ENCODE measurements at regions not wholly inside any gene's neighbourhood (a gene's known extent, or its start where the extent isn't known, plus 50 kb on each side); places are given as distances from the start of the nearest gene placed in this dataset.

DNA sequence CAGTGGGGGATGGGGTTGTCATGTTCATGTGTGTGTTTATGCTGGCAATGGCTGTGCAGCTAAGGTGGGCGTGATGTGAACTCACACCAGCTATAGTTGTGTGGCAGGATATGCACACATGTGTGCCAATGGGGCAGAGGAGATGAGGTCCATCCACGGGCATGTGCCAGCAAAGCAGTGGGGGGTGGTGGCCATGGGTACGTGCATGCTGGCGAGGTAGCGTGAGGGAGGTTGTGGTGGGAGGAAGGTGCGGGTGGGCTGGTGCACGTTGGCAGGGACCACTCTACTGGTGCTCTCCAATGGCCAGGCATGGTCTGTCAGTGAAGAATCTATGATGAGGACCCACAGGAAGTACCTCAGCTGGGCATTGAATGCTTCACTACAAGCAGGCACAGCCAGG lies 567.5 kb upstream of the SORCS1 start:
- no peaks in the 10 kb centered on the region for H3K27me3 ChIP-seq (ENCODE audit: control insufficient read depth, insufficient read depth, low read length)
- TF ChIP-seq, protein P1, sequence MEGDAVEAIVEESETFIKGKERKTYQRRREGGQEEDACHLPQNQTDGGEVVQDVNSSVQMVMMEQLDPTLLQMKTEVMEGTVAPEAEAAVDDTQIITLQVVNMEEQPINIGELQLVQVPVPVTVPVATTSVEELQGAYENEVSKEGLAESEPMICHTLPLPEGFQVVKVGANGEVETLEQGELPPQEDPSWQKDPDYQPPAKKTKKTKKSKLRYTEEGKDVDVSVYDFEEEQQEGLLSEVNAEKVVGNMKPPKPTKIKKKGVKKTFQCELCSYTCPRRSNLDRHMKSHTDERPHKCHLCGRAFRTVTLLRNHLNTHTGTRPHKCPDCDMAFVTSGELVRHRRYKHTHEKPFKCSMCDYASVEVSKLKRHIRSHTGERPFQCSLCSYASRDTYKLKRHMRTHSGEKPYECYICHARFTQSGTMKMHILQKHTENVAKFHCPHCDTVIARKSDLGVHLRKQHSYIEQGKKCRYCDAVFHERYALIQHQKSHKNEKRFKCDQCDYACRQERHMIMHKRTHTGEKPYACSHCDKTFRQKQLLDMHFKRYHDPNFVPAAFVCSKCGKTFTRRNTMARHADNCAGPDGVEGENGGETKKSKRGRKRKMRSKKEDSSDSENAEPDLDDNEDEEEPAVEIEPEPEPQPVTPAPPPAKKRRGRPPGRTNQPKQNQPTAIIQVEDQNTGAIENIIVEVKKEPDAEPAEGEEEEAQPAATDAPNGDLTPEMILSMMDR (IDR thresholded peaks at IDR 0.05; ENCODE audit: insufficient read depth, low read length, poor library complexity, severe bottlenecking), result no peak
- DNase-seq (ENCODE audit: low read depth), result no peak
- H3K4me3 ChIP-seq (ENCODE audit: low read depth, low read length), result no peak overlapping the region
- H3K36me3 ChIP-seq (ENCODE audit: control insufficient read depth, insufficient read depth, low read length), result no peaks in the 10 kb centered on the region

- H3K27me3 ChIP-seq (ENCODE audit: control insufficient read depth, insufficient read depth, low read length), result no peaks in the 10 kb centered on the region
- TF ChIP-seq, protein P1 (IDR thresholded peaks at IDR 0.05; ENCODE audit: insufficient read depth, low read length, poor library complexity, severe bottlenecking), result no peak
- no peaks in the 10 kb centered on the region for H3K36me3 ChIP-seq (ENCODE audit: control insufficient read depth, insufficient read depth, low read length)
- H3K4me3 ChIP-seq (ENCODE audit: low read depth, low read length), result no peak overlapping the region
- DNase-seq (ENCODE audit: low read depth), result no peak
Measured at GRCh38 chr10:107728807-107729206, 564.3 kb upstream of the SORCS1 start.

- Histone ChIP-seq H3K4me3 (ENCODE audit: low read depth, low read length) (no peak overlapping the region), H3K36me3 (ENCODE audit: control insufficient read depth, insufficient read depth, low read length) (no peaks in the 10 kb centered on the region), H3K27me3 (ENCODE audit: control insufficient read depth, insufficient read depth, low read length) (no peaks in the 10 kb centered on the region)
- TF ChIP-seq, protein P1 (IDR thresholded peaks at IDR 0.05; ENCODE audit: insufficient read depth, low read length, poor library complexity, severe bottlenecking), result no peak
- DNase-seq (ENCODE audit: low read depth), result peak; percentile 26
Measured at GRCh38 chr10:107727767-107728317, 563.3 kb upstream of the SORCS1 start.

DNA sequence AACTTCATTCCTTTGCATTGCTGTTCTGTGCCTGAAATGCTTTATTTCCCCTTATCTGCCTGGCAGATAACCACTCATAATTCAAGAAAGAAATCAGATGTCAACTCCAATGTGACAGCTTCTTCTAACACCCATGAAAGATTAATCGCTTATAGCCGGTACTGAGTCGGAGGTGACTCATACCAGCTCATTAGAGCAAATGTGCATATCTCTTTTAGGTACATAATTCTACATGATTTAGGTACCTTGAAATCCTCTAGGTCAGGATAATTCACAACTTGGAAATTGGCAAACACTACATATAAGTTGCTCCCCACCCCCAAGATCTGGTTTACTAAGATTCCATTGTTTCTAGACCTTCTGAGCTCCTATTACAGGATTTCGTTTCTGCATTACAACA lies 554.4 kb upstream of the SORCS1 start:
- no peak for DNase-seq (ENCODE audit: low read depth)

DNA sequence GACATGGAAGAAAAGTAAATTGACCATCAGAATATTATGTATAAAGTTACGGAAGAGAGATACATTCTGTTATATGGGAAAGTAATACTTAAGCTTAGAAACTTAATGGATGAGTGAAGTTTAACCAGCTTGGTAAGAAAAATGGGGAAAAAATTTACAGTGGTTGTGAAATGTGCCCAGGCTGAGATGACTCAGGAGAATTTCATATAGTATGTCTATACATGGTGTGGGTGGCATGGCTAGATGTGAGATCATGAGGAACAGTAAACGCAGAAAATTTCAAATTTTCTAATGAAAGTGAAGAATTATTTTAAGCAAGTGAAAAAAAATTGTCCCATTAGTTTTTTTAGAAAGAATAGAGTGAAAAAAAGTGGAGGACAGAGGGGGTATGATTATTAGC lies 552.5 kb upstream of the SORCS1 start:
- no peak for DNase-seq (ENCODE audit: low read depth)

More for the DNA sequence above, 554.4 kb upstream of the SORCS1 start:
- no peaks in the 10 kb centered on the region for H3K36me3 ChIP-seq (ENCODE audit: control insufficient read depth, insufficient read depth, low read length)
- H3K4me3 ChIP-seq (ENCODE audit: low read depth, low read length), result no peak overlapping the region
- no peaks in the 10 kb centered on the region for H3K27me3 ChIP-seq (ENCODE audit: control insufficient read depth, insufficient read depth, low read length)
- TF ChIP-seq, protein P1 (IDR thresholded peaks at IDR 0.05; ENCODE audit: insufficient read depth, low read length, poor library complexity, severe bottlenecking), result no peak

More for the DNA sequence above, 552.5 kb upstream of the SORCS1 start:
- no peaks in the 10 kb centered on the region for H3K27me3 ChIP-seq (ENCODE audit: control insufficient read depth, insufficient read depth, low read length)
- TF ChIP-seq, protein P1 (IDR thresholded peaks at IDR 0.05; ENCODE audit: insufficient read depth, low read length, poor library complexity, severe bottlenecking), result no peak
- H3K36me3 ChIP-seq (ENCODE audit: control insufficient read depth, insufficient read depth, low read length), result no peaks in the 10 kb centered on the region
- no peak overlapping the region for H3K4me3 ChIP-seq (ENCODE audit: low read depth, low read length)
